Left renal pelvis (tissue), 4 donors: ENCODE measurements at regions not wholly inside any gene's neighbourhood (a gene's known extent, or its start where the extent isn't known, plus 50 kb on each side); places are given as distances from the start of the nearest gene placed in this dataset.
"Not testable (repeated sequence)": the region's sequence is repeated elsewhere in the genome, so short reads cannot be mapped to it uniquely, and the experiment has no call there.

Experiments used
- DNase-seq, 4 donors: peaks; one replicate each; pipeline ENCODE4 v3.0.0-alpha.2; 2013; ENCODE audit warnings: low read depth in 4 of 4, low spot score in 3 of 4

GRCh38 chr1:145191272-145191675 is 50.7 kb downstream of the PPIAL4D start:
- not testable (repeated sequence) for DNase-seq

- DNase-seq = not testable (repeated sequence)
Observed at GRCh38 chr1:145189543-145190030, 52.4 kb downstream of the PPIAL4D start.

DNA sequence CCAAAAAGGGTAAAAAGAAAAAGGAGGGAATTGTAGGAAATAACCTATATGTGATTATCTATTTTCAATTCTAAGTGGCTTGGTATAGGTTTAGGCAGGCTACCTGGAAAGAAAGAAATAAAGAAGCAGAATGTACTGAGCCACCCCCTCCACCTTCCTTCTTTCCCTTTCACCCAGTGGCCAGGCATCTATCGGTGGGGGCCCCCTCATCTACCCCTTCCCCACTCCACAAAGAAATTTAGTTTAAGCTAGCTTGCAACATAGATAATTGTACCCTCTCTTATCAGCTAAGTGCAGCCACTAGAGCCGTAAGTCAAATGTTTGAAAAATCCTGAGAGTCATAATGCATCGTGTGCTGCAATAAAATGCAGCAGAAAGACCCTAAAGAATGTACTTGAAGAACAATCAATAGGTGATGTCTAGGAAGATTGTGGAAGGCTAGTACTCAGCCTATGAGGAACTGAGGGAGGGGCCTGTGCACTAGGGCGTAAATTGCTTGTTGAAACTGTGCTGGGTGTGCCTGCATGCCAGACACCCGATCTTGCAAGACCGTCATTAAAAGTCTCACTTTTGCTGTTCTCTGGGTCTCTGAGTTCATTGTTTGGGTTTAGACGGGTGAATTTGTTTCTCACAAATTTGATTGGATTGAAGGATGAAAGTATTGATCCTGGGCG is 53.0 kb downstream of the PPIAL4D start:
- DNase-seq = peak in 1 of 4 donors; percentile 45

DNA sequence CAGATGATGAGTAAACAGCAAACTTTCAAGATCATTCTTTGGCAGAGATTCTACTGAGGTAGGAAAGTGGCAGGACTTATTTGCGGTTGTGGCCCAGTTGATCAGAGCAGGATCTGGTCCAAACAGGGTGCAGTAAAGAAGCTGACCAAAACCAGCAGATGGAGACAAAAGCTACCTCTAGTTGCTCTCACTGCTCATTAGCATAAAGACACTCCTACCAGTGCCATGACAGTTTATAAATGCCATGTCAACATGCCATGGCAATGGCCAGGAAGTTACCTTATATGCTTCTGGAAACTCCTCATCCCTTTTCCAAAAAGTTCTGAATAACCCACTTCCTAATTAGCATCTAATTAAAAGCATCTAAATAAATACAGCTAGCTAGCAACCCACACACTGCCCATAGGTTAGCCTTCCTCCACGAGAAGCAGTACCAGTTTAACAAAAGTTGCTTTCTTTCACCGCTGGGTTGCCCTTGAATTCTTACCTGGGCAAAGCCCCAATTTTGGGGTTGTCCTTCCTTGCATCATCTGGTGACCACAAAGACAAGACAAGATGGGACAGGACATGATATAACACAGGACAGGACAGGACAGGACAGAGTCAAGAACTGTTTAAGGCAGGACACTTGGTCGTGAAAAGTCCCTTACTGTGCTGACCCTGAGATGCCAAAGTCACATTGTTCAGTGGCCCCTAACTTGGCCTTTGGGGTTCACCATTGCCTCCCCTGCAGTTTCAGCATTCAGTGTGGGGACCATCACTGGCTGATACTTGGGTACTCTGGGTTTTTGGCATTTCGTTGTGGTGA is 59.2 kb downstream of the PPIAL4D start:
- not testable (repeated sequence) for DNase-seq

GRCh38 chr1:145176285-145176925 is 65.6 kb downstream of the PPIAL4D start:
- not testable (repeated sequence) for DNase-seq

DNA sequence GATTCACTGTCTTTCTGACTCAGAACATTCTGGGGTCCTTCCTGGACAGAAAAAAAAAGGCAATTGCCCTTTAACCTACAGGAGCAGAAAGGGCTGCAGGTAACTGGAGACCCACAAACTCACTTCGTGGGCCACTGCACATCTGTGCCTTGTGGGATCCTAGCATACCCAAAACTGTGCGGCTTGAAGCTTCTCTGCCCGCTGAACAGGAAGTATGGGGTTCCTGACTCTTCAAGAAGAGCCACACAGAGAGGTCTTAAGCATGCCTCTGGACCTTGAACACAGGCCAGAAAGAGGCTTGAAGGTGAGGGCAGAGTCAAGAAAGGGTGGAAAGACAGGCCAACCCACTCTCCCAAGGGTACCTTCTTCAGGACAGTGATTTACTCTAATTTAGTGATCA is 67.6 kb downstream of the PPIAL4D start:
- not testable (repeated sequence) for DNase-seq

GRCh38 chr1:145168220-145168848 is 72.6 kb downstream of the FAM72D start:
- DNase-seq = not testable (repeated sequence)

DNA sequence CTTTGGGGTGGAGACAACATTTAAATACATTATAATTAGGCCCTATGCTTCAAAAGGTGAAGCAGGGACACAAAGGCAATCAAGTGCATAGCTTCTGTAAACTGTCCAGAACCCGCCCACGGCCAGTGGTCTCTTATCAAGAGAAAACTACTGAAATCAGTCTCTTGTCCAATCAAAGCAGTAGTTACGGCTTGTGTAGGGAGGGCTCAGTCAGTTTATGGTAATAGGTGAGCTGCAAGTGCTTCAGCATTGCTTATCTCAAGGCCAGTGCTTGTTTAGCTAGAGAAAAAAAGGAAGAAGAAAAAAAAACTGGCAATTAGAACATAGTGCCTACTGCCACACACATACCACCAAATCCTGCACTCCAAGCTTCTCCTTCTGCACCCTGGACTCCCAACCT is 68.6 kb downstream of the FAM72D start:
- not testable (repeated sequence) for DNase-seq
